ENCODE measurements at regions not wholly inside any gene's neighbourhood (a gene's known extent, or its start where the extent isn't known, plus 50 kb on each side); places are given as distances from the start of the nearest gene placed in this dataset.

GRCh38 chr1:222923506-222923905 lies 108.7 kb downstream of the DISP1 start:
- TF ChIP-seq POLR2A (IDR thresholded peaks at IDR 0.05; ENCODE audit: borderline replicate concordance, extremely low read depth, insufficient read depth, insufficient read length) (no peak), CTCF (IDR thresholded peaks at IDR 0.05 in 2 of 3, conservative IDR thresholded peaks at IDR 0.05 in 1 of 3; ENCODE audit: borderline replicate concordance in 1 of 3, insufficient read depth in 1 of 3, low read depth in 2 of 3, low read length in 2 of 3) (no peak), POLR2AphosphoS5 (IDR thresholded peaks at IDR 0.05; ENCODE audit: low read depth, low read length) (no peak), JUND (IDR thresholded peaks at IDR 0.05) (no peak), REST (IDR thresholded peaks at IDR 0.05; ENCODE audit: low read depth) (no peak), ZNF274 (IDR thresholded peaks at IDR 0.05; ENCODE audit: low read depth, low read length) (no peak)
